Hepatocyte (in vitro differentiated cells): ENCODE measurements at regions not wholly inside any gene's neighbourhood (a gene's known extent, or its start where the extent isn't known, plus 50 kb on each side); places are given as distances from the start of the nearest gene placed in this dataset.

Experiments used
- DNase-seq: peaks from one replicate; pipeline ENCODE4 v3.0.0-alpha.2; 2016; ENCODE audit warnings: low spot score
- H2AFZ ChIP-seq: fragments of 200-600 bp; sonication (generic); 2 replicates; pipeline ENCODE4 v1.6.0; 2016; ENCODE audit warnings: antibody characterized with exemption, mild to moderate bottlenecking
- H3K27ac ChIP-seq: fragments of 200-600 bp; sonication (generic); 2 replicates; pipeline ENCODE4 v1.5.1; 2016; ENCODE audit warnings: mild to moderate bottlenecking
- H3K27me3 ChIP-seq: fragments of 200-600 bp; sonication (generic); 2 replicates; pipeline ENCODE4 v1.6.1; 2016
- H3K36me3 ChIP-seq: fragments of 200-600 bp; sonication (generic); replicated peaks from 2 replicates; pipeline ENCODE4 v1.5.1; 2016; ENCODE audit warnings: low read depth; ENCODE audit not compliant: insufficient read depth
- H3K4me1 ChIP-seq: fragments of 200-600 bp; sonication (generic); 2 replicates; pipeline ENCODE4 v1.5.1; 2016; ENCODE audit warnings: mild to moderate bottlenecking, moderate library complexity; ENCODE audit not compliant: insufficient read depth
- H3K4me2 ChIP-seq: fragments of 200-600 bp; sonication (generic); 2 replicates; pipeline ENCODE4 v1.6.0; 2016
- H3K4me3 ChIP-seq: fragments of 200-600 bp; sonication (generic); 2 replicates; pipeline ENCODE4 v1.5.1; 2016; ENCODE audit warnings: mild to moderate bottlenecking
- H3K79me2 ChIP-seq: fragments of 200-600 bp; sonication (generic); 2 replicates; pipeline ENCODE4 v1.6.0; 2017; ENCODE audit warnings: mild to moderate bottlenecking
- H3K9me2 ChIP-seq: fragments of 200-600 bp; sonication (generic); replicated peaks from 2 replicates; pipeline ENCODE4 v1.6.0; 2017; ENCODE audit warnings: mild to moderate bottlenecking; ENCODE audit not compliant: insufficient read depth
- H3K9me3 ChIP-seq: fragments of 200-600 bp; sonication (generic); 2 replicates; pipeline ENCODE4 v1.5.1; 2016; ENCODE audit warnings: low read depth, mild to moderate bottlenecking
- H4K20me1 ChIP-seq: fragments of 200-600 bp; sonication (generic); 2 replicates; pipeline ENCODE4 v1.6.0; 2016; ENCODE audit warnings: mild to moderate bottlenecking; ENCODE audit not compliant: insufficient read depth, poor library complexity, severe bottlenecking
- EZH2 ChIP-seq: fragments of 200-600 bp; sonication (generic); IDR thresholded peaks from 2 replicates; pipeline ENCODE4 v1.6.1; 2016; ENCODE audit warnings: antibody characterized with exemption, mild to moderate bottlenecking, borderline replicate concordance
- EZH2phosphoT487 ChIP-seq: fragments of 200-600 bp; sonication (generic); IDR thresholded peaks from one replicate; pipeline ENCODE4 v1.6.1; 2018; ENCODE audit warnings: antibody characterized with exemption, mild to moderate bottlenecking, low read depth, moderate library complexity; ENCODE audit not compliant: unreplicated experiment, severe bottlenecking
- WGBS: methylation state at CpG from one replicate; pipeline ENCODE4 v1.1.6; 2016; ENCODE audit warnings: low lambda C conversion rate; ENCODE audit errors: missing lambda C conversion rate; 5-methylcytosine and 5-hydroxymethylcytosine counted together
- TF ChIP-seq, protein P1 (sequence below): fragments of 200-600 bp; sonication (generic); IDR thresholded peaks from 2 replicates; pipeline ENCODE4 v1.5.1; 2016; ENCODE audit warnings: antibody characterized with exemption, mild to moderate bottlenecking; ENCODE audit not compliant: poor library complexity

DNA sequence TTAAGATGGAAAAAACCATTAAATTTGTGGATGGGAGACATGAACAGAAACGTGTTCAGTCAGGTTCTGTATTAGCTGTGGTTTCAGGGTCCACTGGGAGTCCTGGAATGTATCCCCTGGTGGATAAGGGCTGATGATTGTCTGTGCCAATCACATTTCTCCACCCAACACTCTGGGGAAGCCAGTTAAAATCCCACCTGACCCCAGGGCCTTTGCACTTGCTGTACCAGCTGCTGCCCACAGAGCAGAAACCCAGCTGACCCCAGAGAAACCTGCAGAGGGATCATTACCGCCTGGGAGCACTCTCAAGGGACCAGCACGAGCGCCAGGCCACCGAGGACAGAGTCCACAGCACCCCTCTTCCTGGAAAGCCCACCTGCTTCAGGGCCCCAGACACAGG lies 260.7 kb downstream of the PREX1 start:
- H3K9me2 ChIP-seq = no peaks in the 10 kb centered on the region
- no peak overlapping the region for H2AFZ ChIP-seq
- no peak overlapping the region for H3K27ac ChIP-seq
- no peak for DNase-seq
- H3K4me1 ChIP-seq = no peaks in the 10 kb centered on the region
- no peaks in the 10 kb centered on the region for H3K9me3 ChIP-seq
- H3K36me3 ChIP-seq = no peaks in the 10 kb centered on the region
- no peak overlapping the region for H3K4me3 ChIP-seq
- H3K27me3 ChIP-seq = no peaks in the 10 kb centered on the region
- H3K4me2 ChIP-seq = no peak overlapping the region
- WGBS = 92% methylated on average over 5 of the region's 5 CpGs
- no peaks in the 10 kb centered on the region for H3K79me2 ChIP-seq
- no peaks in the 10 kb centered on the region for H4K20me1 ChIP-seq
- TF ChIP-seq EZH2 (no peak), EZH2phosphoT487 (no peak)
- TF ChIP-seq, protein P1, sequence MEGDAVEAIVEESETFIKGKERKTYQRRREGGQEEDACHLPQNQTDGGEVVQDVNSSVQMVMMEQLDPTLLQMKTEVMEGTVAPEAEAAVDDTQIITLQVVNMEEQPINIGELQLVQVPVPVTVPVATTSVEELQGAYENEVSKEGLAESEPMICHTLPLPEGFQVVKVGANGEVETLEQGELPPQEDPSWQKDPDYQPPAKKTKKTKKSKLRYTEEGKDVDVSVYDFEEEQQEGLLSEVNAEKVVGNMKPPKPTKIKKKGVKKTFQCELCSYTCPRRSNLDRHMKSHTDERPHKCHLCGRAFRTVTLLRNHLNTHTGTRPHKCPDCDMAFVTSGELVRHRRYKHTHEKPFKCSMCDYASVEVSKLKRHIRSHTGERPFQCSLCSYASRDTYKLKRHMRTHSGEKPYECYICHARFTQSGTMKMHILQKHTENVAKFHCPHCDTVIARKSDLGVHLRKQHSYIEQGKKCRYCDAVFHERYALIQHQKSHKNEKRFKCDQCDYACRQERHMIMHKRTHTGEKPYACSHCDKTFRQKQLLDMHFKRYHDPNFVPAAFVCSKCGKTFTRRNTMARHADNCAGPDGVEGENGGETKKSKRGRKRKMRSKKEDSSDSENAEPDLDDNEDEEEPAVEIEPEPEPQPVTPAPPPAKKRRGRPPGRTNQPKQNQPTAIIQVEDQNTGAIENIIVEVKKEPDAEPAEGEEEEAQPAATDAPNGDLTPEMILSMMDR = no peak

DNA sequence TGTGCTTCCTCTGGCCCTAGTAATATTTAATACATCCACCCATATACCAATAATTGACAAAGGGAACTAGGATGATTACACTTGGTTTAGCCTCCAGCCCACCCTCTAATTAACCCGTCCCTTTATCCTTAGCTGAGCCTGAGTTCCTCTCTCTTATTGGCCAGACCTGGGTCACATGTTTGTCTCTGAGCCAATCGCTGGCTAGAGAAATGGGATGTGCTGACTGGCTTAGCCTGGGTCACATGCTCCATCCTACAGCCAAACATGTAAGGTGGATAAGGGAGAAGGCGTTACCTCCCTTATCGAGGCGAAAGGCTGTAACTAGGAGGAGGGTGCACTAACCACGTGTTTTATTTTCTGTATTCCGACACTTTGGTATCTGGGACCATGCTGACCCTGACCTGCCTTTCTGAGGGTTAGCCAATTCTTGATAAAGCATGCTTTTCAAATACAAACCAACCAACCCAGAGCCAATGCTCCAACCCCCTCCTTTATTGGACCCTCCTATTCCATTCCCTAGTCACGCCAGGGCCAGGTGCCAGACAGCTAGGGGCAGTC lies 262.7 kb downstream of the PREX1 start:
- Histone ChIP-seq H3K27me3 (no peaks in the 10 kb centered on the region), H3K27ac (no peak overlapping the region), H2AFZ (no peak overlapping the region), H3K4me2 (no peak overlapping the region), H3K4me3 (no peak overlapping the region), H3K4me1 (no peaks in the 10 kb centered on the region), H3K9me3 (no peaks in the 10 kb centered on the region), H3K36me3 (no peaks in the 10 kb centered on the region), H4K20me1 (no peaks in the 10 kb centered on the region), H3K79me2 (no peaks in the 10 kb centered on the region), H3K9me2 (no peaks in the 10 kb centered on the region)
- no peak for TF ChIP-seq EZH2phosphoT487
- TF ChIP-seq, protein P1 = no peak
- TF ChIP-seq EZH2 = no peak
- no peak for DNase-seq
- 84% methylated on average over 8 of the region's 8 CpGs for WGBS

DNA sequence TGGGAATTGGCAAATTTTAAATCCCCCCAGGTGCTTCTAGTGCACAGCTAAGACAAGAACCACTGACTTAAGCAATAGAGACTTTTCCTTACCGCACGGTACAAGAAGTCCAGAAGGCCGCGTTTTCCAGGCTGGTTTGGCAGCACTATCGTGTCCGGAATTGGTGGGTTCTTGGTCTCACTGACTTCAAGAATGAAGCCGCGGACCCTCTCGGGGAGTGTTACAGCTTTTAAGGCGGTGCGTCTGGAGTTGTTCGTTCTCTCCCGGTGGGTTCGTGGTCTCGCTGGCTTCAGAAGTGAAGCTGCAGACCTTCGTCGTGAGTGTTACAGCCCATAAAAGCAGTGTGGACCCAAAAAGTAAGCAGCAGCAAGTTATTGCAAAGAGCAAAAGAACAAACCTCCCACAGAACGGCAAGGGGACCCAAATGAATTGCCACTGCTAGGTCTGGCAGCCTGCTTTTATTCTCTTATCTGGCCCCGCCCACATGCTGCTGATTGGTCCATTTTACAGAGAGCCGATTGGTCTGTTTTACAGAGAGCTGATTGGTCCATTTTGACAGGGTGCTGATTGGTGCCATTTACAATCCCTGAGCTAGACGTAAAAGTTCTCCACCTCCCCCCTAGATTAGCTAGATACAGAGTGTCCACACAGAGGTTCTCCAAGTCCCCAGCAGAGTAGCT lies 264.5 kb downstream of the PREX1 start:
- no peak overlapping the region for H2AFZ ChIP-seq
- H3K27me3 ChIP-seq = no peaks in the 10 kb centered on the region
- no peaks in the 10 kb centered on the region for H4K20me1 ChIP-seq
- TF ChIP-seq, protein P1 = no peak
- TF ChIP-seq EZH2 (no peak), EZH2phosphoT487 (no peak)
- peaks cover 7% of the 10 kb centered on the region for H3K4me1 ChIP-seq
- DNase-seq = no peak
- H3K9me3 ChIP-seq = no peaks in the 10 kb centered on the region
- H3K4me2 ChIP-seq = no peak overlapping the region
- H3K79me2 ChIP-seq = no peaks in the 10 kb centered on the region
- 99% methylated on average over 21 of the region's 21 CpGs for WGBS
- H3K9me2 ChIP-seq = no peaks in the 10 kb centered on the region
- H3K27ac ChIP-seq = no peak overlapping the region
- H3K4me3 ChIP-seq = no peak overlapping the region
- H3K36me3 ChIP-seq = no peaks in the 10 kb centered on the region
